ENCODE measurements at regions not wholly inside any gene's neighbourhood (a gene's known extent, or its start where the extent isn't known, plus 50 kb on each side); places are given as distances from the start of the nearest gene placed in this dataset.
"Not testable (repeated sequence)": the region's sequence is repeated elsewhere in the genome, so short reads cannot be mapped to it uniquely, and the experiment has no call there.

- ChIA-PET CTCF (no interaction called here), POLR2A (ENCODE audit: low non-redundant PET) (no interaction called here)
- no peak for TF ChIP-seq CTCF (conservative IDR thresholded peaks at IDR 0.05; ENCODE audit: low read depth)
- no peak overlapping the region for H3K27ac ChIP-seq
- no peak for DNase-seq (ENCODE audit: low spot score)
Observed at GRCh38 chr6:63049216-63049615, 162.1 kb upstream of the FKBP1C start.

GRCh38 chr6:63053206-63053605, 158.1 kb upstream of the FKBP1C start:
- H3K27ac ChIP-seq; DNase-seq (ENCODE audit: low spot score); CTCF ChIA-PET; POLR2A ChIA-PET (ENCODE audit: low non-redundant PET): not testable (repeated sequence)

GRCh38 chr6:63058601-63059000, 152.7 kb upstream of the FKBP1C start:
- CTCF ChIA-PET: no interaction called here
- POLR2A ChIA-PET (ENCODE audit: low non-redundant PET): no interaction called here
- H3K27ac ChIP-seq: no peak overlapping the region
- no peak for DNase-seq (ENCODE audit: low spot score)
- TF ChIP-seq CTCF (conservative IDR thresholded peaks at IDR 0.05; ENCODE audit: low read depth): no peak

- DNase-seq (ENCODE audit: low spot score): no peak
- POLR2A ChIA-PET (ENCODE audit: low non-redundant PET): no interaction called here
- H3K27ac ChIP-seq: no peak overlapping the region
- CTCF ChIA-PET: no interaction called here
- no peak for TF ChIP-seq CTCF (conservative IDR thresholded peaks at IDR 0.05; ENCODE audit: low read depth)
Observed at GRCh38 chr6:63063631-63064271, 147.5 kb upstream of the FKBP1C start.

- ChIA-PET CTCF (interaction anchor here (0.5 kb wide), 1 partner anchor 134 kb away, joined by 3 read pairs; no protein-coding TSS in a partner anchor), POLR2A (ENCODE audit: low non-redundant PET) (no interaction called here)
- 0 out of 2 replicates have a peak, but pooled peaks have one; percentile 16 for TF ChIP-seq CTCF (conservative IDR thresholded peaks at IDR 0.05; ENCODE audit: low read depth)
- no peak overlapping the region for H3K27ac ChIP-seq
- no peak for DNase-seq (ENCODE audit: low spot score)
Observed at GRCh38 chr6:63066055-63066704, 145.1 kb upstream of the FKBP1C start.

GRCh38 chr6:63094947-63095346, 116.3 kb upstream of the FKBP1C start:
- CTCF ChIA-PET: no interaction called here
- no peak for TF ChIP-seq CTCF (conservative IDR thresholded peaks at IDR 0.05; ENCODE audit: low read depth)
- POLR2A ChIA-PET (ENCODE audit: low non-redundant PET): no interaction called here
- DNase-seq (ENCODE audit: low spot score): no peak
- no peak overlapping the region for H3K27ac ChIP-seq

GRCh38 chr6:63097222-63097621, 114.0 kb upstream of the FKBP1C start:
- ChIA-PET CTCF (no interaction called here), POLR2A (ENCODE audit: low non-redundant PET) (no interaction called here)
- no peak for TF ChIP-seq CTCF (conservative IDR thresholded peaks at IDR 0.05; ENCODE audit: low read depth)
- H3K27ac ChIP-seq: no peak overlapping the region
- no peak for DNase-seq (ENCODE audit: low spot score)

All from RWPE1 (cell line).